ENCODE measurements at regions not wholly inside any gene's neighbourhood (a gene's known extent, or its start where the extent isn't known, plus 50 kb on each side); places are given as distances from the start of the nearest gene placed in this dataset.

- TF ChIP-seq POLR2AphosphoS5 (IDR thresholded peaks at IDR 0.05): no peak
- TF ChIP-seq, protein P1, sequence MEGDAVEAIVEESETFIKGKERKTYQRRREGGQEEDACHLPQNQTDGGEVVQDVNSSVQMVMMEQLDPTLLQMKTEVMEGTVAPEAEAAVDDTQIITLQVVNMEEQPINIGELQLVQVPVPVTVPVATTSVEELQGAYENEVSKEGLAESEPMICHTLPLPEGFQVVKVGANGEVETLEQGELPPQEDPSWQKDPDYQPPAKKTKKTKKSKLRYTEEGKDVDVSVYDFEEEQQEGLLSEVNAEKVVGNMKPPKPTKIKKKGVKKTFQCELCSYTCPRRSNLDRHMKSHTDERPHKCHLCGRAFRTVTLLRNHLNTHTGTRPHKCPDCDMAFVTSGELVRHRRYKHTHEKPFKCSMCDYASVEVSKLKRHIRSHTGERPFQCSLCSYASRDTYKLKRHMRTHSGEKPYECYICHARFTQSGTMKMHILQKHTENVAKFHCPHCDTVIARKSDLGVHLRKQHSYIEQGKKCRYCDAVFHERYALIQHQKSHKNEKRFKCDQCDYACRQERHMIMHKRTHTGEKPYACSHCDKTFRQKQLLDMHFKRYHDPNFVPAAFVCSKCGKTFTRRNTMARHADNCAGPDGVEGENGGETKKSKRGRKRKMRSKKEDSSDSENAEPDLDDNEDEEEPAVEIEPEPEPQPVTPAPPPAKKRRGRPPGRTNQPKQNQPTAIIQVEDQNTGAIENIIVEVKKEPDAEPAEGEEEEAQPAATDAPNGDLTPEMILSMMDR (IDR thresholded peaks at IDR 0.05): no peak
These were observed 1733.6 kb downstream of the TP53TG3F start for GRCh38 chr16:35192993-35193392.

Measured in sigmoid colon (tissue), 4 donors.